ENCODE measurements at regions not wholly inside any gene's neighbourhood (a gene's known extent, or its start where the extent isn't known, plus 50 kb on each side); places are given as distances from the start of the nearest gene placed in this dataset.

GRCh38 chr13:26998292-26998691 is 173.3 kb downstream of the USP12 start:
- TF ChIP-seq ZNF274 (IDR thresholded peaks at IDR 0.05; ENCODE audit: low read depth, low read length) (no peak), YY1 (IDR thresholded peaks at IDR 0.05; ENCODE audit: insufficient read depth, insufficient read length) (no peak), SUZ12 (IDR thresholded peaks at IDR 0.05; ENCODE audit: extremely low read depth, insufficient read depth, insufficient read length) (no peak)
- no peaks in the 10 kb centered on the region for H3K27me3 ChIP-seq (ENCODE audit: insufficient read depth, insufficient read length)

GRCh38 chr13:26996965-26997752 is 174.5 kb downstream of the USP12 start:
- Histone ChIP-seq H3K36me3 (ENCODE audit: insufficient read depth, insufficient read length, low read length) (no peaks in the 10 kb centered on the region), H3K4me3 (ENCODE audit: insufficient read length, low read depth) (no peak overlapping the region), H3K9ac (ENCODE audit: insufficient read length, low read depth) (no peak overlapping the region), H3K4me1 (ENCODE audit: insufficient read depth, insufficient read length) (no peaks in the 10 kb centered on the region), H3K9me3 (ENCODE audit: insufficient read depth, low read length) (no peaks in the 10 kb centered on the region), H3K27me3 (ENCODE audit: insufficient read depth, insufficient read length) (no peaks in the 10 kb centered on the region)
- no peak for TF ChIP-seq YY1 (IDR thresholded peaks at IDR 0.05; ENCODE audit: insufficient read depth, insufficient read length)
- no peak for TF ChIP-seq ZNF274 (IDR thresholded peaks at IDR 0.05; ENCODE audit: low read depth, low read length)
- TF ChIP-seq SUZ12 (IDR thresholded peaks at IDR 0.05; ENCODE audit: extremely low read depth, insufficient read depth, insufficient read length): no peak
- no peak for DNase-seq (ENCODE audit: low read depth, low spot score)

More at GRCh38 chr13:26998292-26998691, 173.3 kb downstream of the USP12 start:
- H3K9me3 ChIP-seq (ENCODE audit: insufficient read depth, low read length): peaks cover 6% of the 10 kb centered on the region; the same call in 1 of the 2 replicates
- H3K4me1 ChIP-seq (ENCODE audit: insufficient read depth, insufficient read length): no peaks in the 10 kb centered on the region
- no peaks in the 10 kb centered on the region for H3K36me3 ChIP-seq (ENCODE audit: insufficient read depth, insufficient read length, low read length)
- H3K4me3 ChIP-seq (ENCODE audit: insufficient read length, low read depth): no peak overlapping the region
- no peak for DNase-seq (ENCODE audit: low read depth, low spot score)
- no peak overlapping the region for H3K9ac ChIP-seq (ENCODE audit: insufficient read length, low read depth)

DNA sequence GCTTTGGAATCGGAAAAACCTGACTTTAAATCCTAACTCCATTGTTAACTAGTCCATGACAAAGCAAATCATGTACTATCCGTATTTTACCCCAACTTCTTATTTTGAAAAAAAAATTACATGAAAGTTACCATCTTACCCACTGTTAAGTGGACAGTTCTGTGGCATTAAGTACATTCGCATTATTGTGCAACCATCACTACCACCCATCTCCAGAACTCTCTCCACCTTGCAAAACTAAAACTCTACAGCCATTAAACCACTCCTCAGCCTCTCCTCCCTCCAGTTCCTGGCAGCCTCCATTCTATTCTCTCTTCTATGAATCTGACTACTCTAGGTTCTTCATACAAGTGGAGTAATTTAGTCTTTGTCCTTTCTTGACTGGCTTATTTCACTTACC is 176.5 kb downstream of the USP12 start:
- DNase-seq (ENCODE audit: low read depth, low spot score): no peak

GRCh38 chr13:26993780-26994179 is 177.8 kb downstream of the USP12 start:
- no peaks in the 10 kb centered on the region for H3K9me3 ChIP-seq (ENCODE audit: insufficient read depth, low read length)
- TF ChIP-seq ZNF274 (IDR thresholded peaks at IDR 0.05; ENCODE audit: low read depth, low read length): no peak
- TF ChIP-seq YY1 (IDR thresholded peaks at IDR 0.05; ENCODE audit: insufficient read depth, insufficient read length): no peak
- no peak for TF ChIP-seq SUZ12 (IDR thresholded peaks at IDR 0.05; ENCODE audit: extremely low read depth, insufficient read depth, insufficient read length)
- no peak overlapping the region for H3K4me3 ChIP-seq (ENCODE audit: insufficient read length, low read depth)
- H3K9ac ChIP-seq (ENCODE audit: insufficient read length, low read depth): no peak overlapping the region
- no peaks in the 10 kb centered on the region for H3K36me3 ChIP-seq (ENCODE audit: insufficient read depth, insufficient read length, low read length)
- peaks cover 2% of the 10 kb centered on the region for H3K4me1 ChIP-seq (ENCODE audit: insufficient read depth, insufficient read length)
- DNase-seq (ENCODE audit: low read depth, low spot score): no peak
- H3K27me3 ChIP-seq (ENCODE audit: insufficient read depth, insufficient read length): no peaks in the 10 kb centered on the region

More for the DNA sequence above, 176.5 kb downstream of the USP12 start:
- H3K4me1 ChIP-seq (ENCODE audit: insufficient read depth, insufficient read length): no peaks in the 10 kb centered on the region
- H3K9ac ChIP-seq (ENCODE audit: insufficient read length, low read depth): no peak overlapping the region
- H3K4me3 ChIP-seq (ENCODE audit: insufficient read length, low read depth): no peak overlapping the region
- no peak for TF ChIP-seq ZNF274 (IDR thresholded peaks at IDR 0.05; ENCODE audit: low read depth, low read length)
- TF ChIP-seq SUZ12 (IDR thresholded peaks at IDR 0.05; ENCODE audit: extremely low read depth, insufficient read depth, insufficient read length): no peak
- TF ChIP-seq YY1 (IDR thresholded peaks at IDR 0.05; ENCODE audit: insufficient read depth, insufficient read length): no peak
- H3K27me3 ChIP-seq (ENCODE audit: insufficient read depth, insufficient read length): no peaks in the 10 kb centered on the region
- no peaks in the 10 kb centered on the region for H3K36me3 ChIP-seq (ENCODE audit: insufficient read depth, insufficient read length, low read length)
- H3K9me3 ChIP-seq (ENCODE audit: insufficient read depth, low read length): no peaks in the 10 kb centered on the region

- H3K36me3 ChIP-seq (ENCODE audit: insufficient read depth, insufficient read length, low read length): no peaks in the 10 kb centered on the region
- H3K27me3 ChIP-seq (ENCODE audit: insufficient read depth, insufficient read length): no peaks in the 10 kb centered on the region
- DNase-seq (ENCODE audit: low read depth, low spot score): no peak
- TF ChIP-seq SUZ12 (IDR thresholded peaks at IDR 0.05; ENCODE audit: extremely low read depth, insufficient read depth, insufficient read length) (no peak), YY1 (IDR thresholded peaks at IDR 0.05; ENCODE audit: insufficient read depth, insufficient read length) (no peak), ZNF274 (IDR thresholded peaks at IDR 0.05; ENCODE audit: low read depth, low read length) (no peak)
- peaks cover 2% of the 10 kb centered on the region for H3K4me1 ChIP-seq (ENCODE audit: insufficient read depth, insufficient read length)
- H3K9me3 ChIP-seq (ENCODE audit: insufficient read depth, low read length): no peaks in the 10 kb centered on the region
- no peak overlapping the region for H3K4me3 ChIP-seq (ENCODE audit: insufficient read length, low read depth)
- no peak overlapping the region for H3K9ac ChIP-seq (ENCODE audit: insufficient read length, low read depth)
These were observed 178.5 kb downstream of the USP12 start for GRCh38 chr13:26992951-26993719.

GRCh38 chr13:26991508-26992181 is 180.0 kb downstream of the USP12 start:
- no peaks in the 10 kb centered on the region for H3K27me3 ChIP-seq (ENCODE audit: insufficient read depth, insufficient read length)
- no peak overlapping the region for H3K4me3 ChIP-seq (ENCODE audit: insufficient read length, low read depth)
- TF ChIP-seq YY1 (IDR thresholded peaks at IDR 0.05; ENCODE audit: insufficient read depth, insufficient read length) (no peak), ZNF274 (IDR thresholded peaks at IDR 0.05; ENCODE audit: low read depth, low read length) (no peak), SUZ12 (IDR thresholded peaks at IDR 0.05; ENCODE audit: extremely low read depth, insufficient read depth, insufficient read length) (no peak)
- no peak overlapping the region for H3K9ac ChIP-seq (ENCODE audit: insufficient read length, low read depth)
- no peaks in the 10 kb centered on the region for H3K36me3 ChIP-seq (ENCODE audit: insufficient read depth, insufficient read length, low read length)
- DNase-seq (ENCODE audit: low read depth, low spot score): no peak
- peaks cover 2% of the 10 kb centered on the region for H3K4me1 ChIP-seq (ENCODE audit: insufficient read depth, insufficient read length)
- no peaks in the 10 kb centered on the region for H3K9me3 ChIP-seq (ENCODE audit: insufficient read depth, low read length)
